ENCODE measurements at regions not wholly inside any gene's neighbourhood (a gene's known extent, or its start where the extent isn't known, plus 50 kb on each side); places are given as distances from the start of the nearest gene placed in this dataset.

- no peak overlapping the region for H3K4me3 ChIP-seq (ENCODE audit: low read depth, low read length)
- no peak for TF ChIP-seq CTCF (IDR thresholded peaks at IDR 0.05; ENCODE audit: insufficient read depth, low read depth, low read length, missing control alignments)
- no peak for DNase-seq (ENCODE audit: low read depth)
Measured at GRCh38 chr9:18397076-18397475, 76.9 kb upstream of the ADAMTSL1 start.

GRCh38 chr9:18398038-18398437 is 75.9 kb upstream of the ADAMTSL1 start:
- no peak overlapping the region for H3K4me3 ChIP-seq (ENCODE audit: low read depth, low read length)
- no peak for TF ChIP-seq CTCF (IDR thresholded peaks at IDR 0.05; ENCODE audit: insufficient read depth, low read depth, low read length, missing control alignments)
- DNase-seq (ENCODE audit: low read depth): no peak

- no peak for TF ChIP-seq CTCF (IDR thresholded peaks at IDR 0.05; ENCODE audit: insufficient read depth, low read depth, low read length, missing control alignments)
- DNase-seq (ENCODE audit: low read depth): no peak
- H3K4me3 ChIP-seq (ENCODE audit: low read depth, low read length): no peak overlapping the region
Measured at GRCh38 chr9:18404434-18405029, 69.4 kb upstream of the ADAMTSL1 start.

- no peak for TF ChIP-seq CTCF (IDR thresholded peaks at IDR 0.05; ENCODE audit: insufficient read depth, low read depth, low read length, missing control alignments)
- DNase-seq (ENCODE audit: low read depth): no peak
- H3K4me3 ChIP-seq (ENCODE audit: low read depth, low read length): no peak overlapping the region
Measured at GRCh38 chr9:18405240-18405639, 68.7 kb upstream of the ADAMTSL1 start.

- DNase-seq (ENCODE audit: low read depth): no peak
- TF ChIP-seq CTCF (IDR thresholded peaks at IDR 0.05; ENCODE audit: insufficient read depth, low read depth, low read length, missing control alignments): no peak
- no peak overlapping the region for H3K4me3 ChIP-seq (ENCODE audit: low read depth, low read length)
Measured at GRCh38 chr9:18410983-18411382, 63.0 kb upstream of the ADAMTSL1 start.

- DNase-seq (ENCODE audit: low read depth): no peak
- no peak overlapping the region for H3K4me3 ChIP-seq (ENCODE audit: low read depth, low read length)
- no peak for TF ChIP-seq CTCF (IDR thresholded peaks at IDR 0.05; ENCODE audit: insufficient read depth, low read depth, low read length, missing control alignments)
Measured at GRCh38 chr9:18421391-18421790, 52.6 kb upstream of the ADAMTSL1 start.
